HL-60 (cell line): ENCODE measurements at regions not wholly inside any gene's neighbourhood (a gene's known extent, or its start where the extent isn't known, plus 50 kb on each side); places are given as distances from the start of the nearest gene placed in this dataset.

ENCODE experiments used
- GABPA ChIP-seq: IDR thresholded peaks from 2 replicates; pipeline ENCODE4 v1.6.1; 2012; ENCODE audit warnings: low read depth
- POLR2AphosphoS5 ChIP-seq: IDR thresholded peaks from 2 replicates; pipeline ENCODE4 v1.6.1; 2012; ENCODE audit warnings: low read depth
- SPI1 ChIP-seq: IDR thresholded peaks from 2 replicates; pipeline ENCODE4 v1.6.1; 2012; ENCODE audit warnings: low read depth, mild to moderate bottlenecking, borderline replicate concordance
- TF ChIP-seq, protein P1 (sequence below): IDR thresholded peaks from one replicate; pipeline ENCODE4 v1.5.1; 2011; ENCODE audit warnings: low read length, control low read depth, inconsistent platforms; ENCODE audit not compliant: insufficient read depth

DNA sequence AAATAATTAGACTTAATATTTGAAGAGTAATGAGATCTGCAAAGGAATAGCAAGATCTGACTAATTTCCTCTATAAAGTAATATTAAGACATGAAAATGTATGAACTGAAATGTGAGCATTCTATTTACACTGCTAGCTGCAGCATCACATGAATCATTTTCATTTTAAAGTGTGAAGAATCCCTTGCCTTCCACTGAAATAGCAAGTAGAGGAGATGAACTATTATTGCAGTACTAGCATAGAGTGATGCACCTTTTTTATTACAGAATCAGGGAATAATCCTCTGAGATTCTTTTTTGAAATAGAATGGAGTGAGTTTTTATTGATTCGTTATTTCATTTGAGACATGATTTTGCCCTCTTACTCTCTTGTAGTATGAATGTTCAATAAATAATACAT lies 281.9 kb upstream of the NAV3 start:
- TF ChIP-seq, protein P1, sequence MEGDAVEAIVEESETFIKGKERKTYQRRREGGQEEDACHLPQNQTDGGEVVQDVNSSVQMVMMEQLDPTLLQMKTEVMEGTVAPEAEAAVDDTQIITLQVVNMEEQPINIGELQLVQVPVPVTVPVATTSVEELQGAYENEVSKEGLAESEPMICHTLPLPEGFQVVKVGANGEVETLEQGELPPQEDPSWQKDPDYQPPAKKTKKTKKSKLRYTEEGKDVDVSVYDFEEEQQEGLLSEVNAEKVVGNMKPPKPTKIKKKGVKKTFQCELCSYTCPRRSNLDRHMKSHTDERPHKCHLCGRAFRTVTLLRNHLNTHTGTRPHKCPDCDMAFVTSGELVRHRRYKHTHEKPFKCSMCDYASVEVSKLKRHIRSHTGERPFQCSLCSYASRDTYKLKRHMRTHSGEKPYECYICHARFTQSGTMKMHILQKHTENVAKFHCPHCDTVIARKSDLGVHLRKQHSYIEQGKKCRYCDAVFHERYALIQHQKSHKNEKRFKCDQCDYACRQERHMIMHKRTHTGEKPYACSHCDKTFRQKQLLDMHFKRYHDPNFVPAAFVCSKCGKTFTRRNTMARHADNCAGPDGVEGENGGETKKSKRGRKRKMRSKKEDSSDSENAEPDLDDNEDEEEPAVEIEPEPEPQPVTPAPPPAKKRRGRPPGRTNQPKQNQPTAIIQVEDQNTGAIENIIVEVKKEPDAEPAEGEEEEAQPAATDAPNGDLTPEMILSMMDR, result no peak
- TF ChIP-seq SPI1 (no peak), POLR2AphosphoS5 (no peak), GABPA (no peak)
